ENCODE measurements at regions not wholly inside any gene's neighbourhood (a gene's known extent, or its start where the extent isn't known, plus 50 kb on each side); places are given as distances from the start of the nearest gene placed in this dataset.

DNA sequence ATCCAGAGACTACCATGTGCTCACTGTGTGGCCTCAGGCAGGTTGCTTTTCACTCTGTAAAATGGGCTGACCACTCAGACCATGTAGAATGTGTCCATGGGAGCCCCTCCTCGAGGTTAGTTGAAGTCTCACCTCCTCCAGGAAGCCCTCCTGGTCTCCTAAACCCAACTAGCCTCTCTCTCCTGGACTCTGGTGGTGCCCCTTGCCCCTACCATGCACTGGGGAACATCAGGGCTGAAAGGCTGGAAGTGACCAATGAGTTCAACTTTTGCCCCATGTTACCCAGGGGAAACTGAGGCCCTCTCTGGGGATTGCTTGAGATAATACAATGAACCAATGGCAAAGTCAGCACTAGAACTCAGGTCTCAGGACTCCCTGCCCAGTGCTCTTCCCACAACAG, 69.2 kb upstream of the SLC6A6 start:
- H3K36me3 ChIP-seq, result no peaks in the 10 kb centered on the region
- no peak overlapping the region for H3K27ac ChIP-seq
- no peak for DNase-seq (ENCODE audit: low spot score in 2 of 2)
- TF ChIP-seq POLR2AphosphoS5 (IDR thresholded peaks at IDR 0.05), result no peak
- TF ChIP-seq CTCF (IDR thresholded peaks at IDR 0.05), result no peak
- no peak for TF ChIP-seq POLR2A (IDR thresholded peaks at IDR 0.05)
- H3K9me3 ChIP-seq, result no peaks in the 10 kb centered on the region
- peaks cover 0 to 11% of the 10 kb centered on the region in 2 donors for H3K4me1 ChIP-seq
- intact Hi-C loops (cut with DNase I; ENCODE audit: low total_unique reads), result no loop called here
- H3K4me3 ChIP-seq, result no peak overlapping the region
- no peaks in the 10 kb centered on the region for H3K27me3 ChIP-seq

- H3K9me3 ChIP-seq, result no peaks in the 10 kb centered on the region
- H3K27ac ChIP-seq, result no peak overlapping the region
- intact Hi-C loops (cut with DNase I; ENCODE audit: low total_unique reads), result no loop called here
- H3K36me3 ChIP-seq, result no peaks in the 10 kb centered on the region
- peaks cover 0 to 11% of the 10 kb centered on the region in 2 donors for H3K4me1 ChIP-seq
- no peak overlapping the region for H3K4me3 ChIP-seq
- TF ChIP-seq CTCF (IDR thresholded peaks at IDR 0.05) (no peak), POLR2AphosphoS5 (IDR thresholded peaks at IDR 0.05) (no peak), POLR2A (IDR thresholded peaks at IDR 0.05) (no peak)
- no peak for DNase-seq (ENCODE audit: low spot score in 2 of 2)
- no peaks in the 10 kb centered on the region for H3K27me3 ChIP-seq
Measured at GRCh38 chr3:14333621-14334020, 68.8 kb upstream of the SLC6A6 start.

GRCh38 chr3:14334136-14334535, 68.3 kb upstream of the SLC6A6 start:
- H3K27ac ChIP-seq, result no peak overlapping the region
- DNase-seq (ENCODE audit: low spot score in 2 of 2), result no peak
- intact Hi-C loops (cut with DNase I; ENCODE audit: low total_unique reads), result no loop called here
- H3K27me3 ChIP-seq, result no peaks in the 10 kb centered on the region
- H3K4me3 ChIP-seq, result no peak overlapping the region
- TF ChIP-seq POLR2A (IDR thresholded peaks at IDR 0.05), result no peak
- no peak for TF ChIP-seq POLR2AphosphoS5 (IDR thresholded peaks at IDR 0.05)
- no peak for TF ChIP-seq CTCF (IDR thresholded peaks at IDR 0.05)
- no peaks in the 10 kb centered on the region for H3K9me3 ChIP-seq
- H3K36me3 ChIP-seq, result no peaks in the 10 kb centered on the region
- H3K4me1 ChIP-seq, result peaks cover 0 to 11% of the 10 kb centered on the region in 2 donors

GRCh38 chr3:14334936-14335335, 67.5 kb upstream of the SLC6A6 start:
- no peak for DNase-seq (ENCODE audit: low spot score in 2 of 2)
- no peaks in the 10 kb centered on the region for H3K9me3 ChIP-seq
- no peak overlapping the region for H3K27ac ChIP-seq
- H3K4me3 ChIP-seq, result no peak overlapping the region
- H3K27me3 ChIP-seq, result no peaks in the 10 kb centered on the region
- peaks cover 0 to 11% of the 10 kb centered on the region in 2 donors for H3K4me1 ChIP-seq
- no peaks in the 10 kb centered on the region for H3K36me3 ChIP-seq
- TF ChIP-seq POLR2A (IDR thresholded peaks at IDR 0.05) (no peak), CTCF (IDR thresholded peaks at IDR 0.05) (no peak), POLR2AphosphoS5 (IDR thresholded peaks at IDR 0.05) (no peak)
- intact Hi-C loops (cut with DNase I; ENCODE audit: low total_unique reads), result no loop called here

DNA sequence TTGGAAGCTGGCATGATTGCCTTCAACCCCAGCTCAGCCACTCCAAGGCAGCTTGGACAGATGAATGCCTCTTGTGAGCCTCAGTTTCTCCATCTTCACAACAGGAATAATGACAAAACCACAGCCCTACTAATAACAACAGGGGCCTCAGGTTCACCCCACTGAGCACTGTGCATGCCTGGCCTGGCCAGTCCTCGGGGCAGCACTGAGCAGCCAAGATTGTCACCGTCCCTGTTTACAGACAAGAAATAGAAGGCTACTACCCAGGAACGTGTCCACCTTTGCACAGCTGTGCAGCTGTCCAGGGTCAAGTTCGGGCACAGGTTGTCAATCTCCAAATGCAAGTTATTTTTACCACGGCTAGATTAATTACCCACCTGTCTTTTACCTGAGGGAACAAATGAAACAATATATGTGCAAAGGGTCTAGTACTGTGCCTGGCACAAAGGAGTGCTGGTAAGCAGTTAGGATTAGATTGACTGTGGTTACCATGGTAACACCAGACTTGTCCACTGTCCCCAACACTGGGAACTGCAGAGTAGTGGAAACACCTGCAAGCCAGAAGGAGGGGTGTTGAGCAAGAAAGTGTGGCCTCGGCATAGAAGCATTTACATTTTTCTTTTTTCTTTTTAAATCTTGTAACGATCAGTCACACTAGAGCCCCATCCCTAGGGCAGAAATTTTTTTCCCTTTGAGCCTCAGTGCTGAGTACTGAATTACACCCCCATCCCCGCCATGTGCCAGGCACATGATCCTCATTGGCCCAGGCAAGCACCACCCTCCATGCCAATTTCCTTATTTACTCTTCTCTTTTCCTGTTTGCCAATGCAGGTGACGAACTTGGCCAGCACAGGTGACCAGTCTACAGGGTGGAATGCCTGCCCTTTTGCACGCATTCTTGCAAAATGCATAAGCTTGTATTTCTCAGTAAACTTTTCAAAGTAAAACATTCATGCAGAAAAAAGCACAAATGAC, 66.3 kb upstream of the SLC6A6 start:
- DNase-seq (ENCODE audit: low spot score in 2 of 2), result peak in 1 of 2 donors; percentile 47
- peaks cover 0 to 11% of the 10 kb centered on the region in 2 donors for H3K4me1 ChIP-seq
- intact Hi-C loops (cut with DNase I; ENCODE audit: low total_unique reads), result no loop called here
- no peaks in the 10 kb centered on the region for H3K27me3 ChIP-seq
- H3K27ac ChIP-seq, result no peak overlapping the region
- H3K4me3 ChIP-seq, result no peak overlapping the region
- no peaks in the 10 kb centered on the region for H3K36me3 ChIP-seq
- no peaks in the 10 kb centered on the region for H3K9me3 ChIP-seq
- no peak for TF ChIP-seq POLR2AphosphoS5 (IDR thresholded peaks at IDR 0.05)
- TF ChIP-seq CTCF (IDR thresholded peaks at IDR 0.05), result no peak
- TF ChIP-seq POLR2A (IDR thresholded peaks at IDR 0.05), result no peak

All from breast epithelium (tissue), 4 donors.